ENCODE measurements at regions not wholly inside any gene's neighbourhood (a gene's known extent, or its start where the extent isn't known, plus 50 kb on each side); places are given as distances from the start of the nearest gene placed in this dataset.
"Not testable (repeated sequence)": the region's sequence is repeated elsewhere in the genome, so short reads cannot be mapped to it uniquely, and the experiment has no call there.

GRCh38 chr1:79215311-79215710, 208.8 kb upstream of the ADGRL4 start:
- DNase-seq (no peak), ATAC-seq (no peak)

- ATAC-seq (no peak), DNase-seq (no peak)
Observed at GRCh38 chr1:79207786-79208185, 201.3 kb upstream of the ADGRL4 start.

- DNase-seq (no peak), ATAC-seq (no peak)
Observed at GRCh38 chr1:79207331-79207730, 200.8 kb upstream of the ADGRL4 start.

GRCh38 chr1:79204779-79205479, 198.4 kb upstream of the ADGRL4 start:
- no peak for ATAC-seq
- no peak for DNase-seq

GRCh38 chr1:79198832-79199231, 192.3 kb upstream of the ADGRL4 start:
- DNase-seq: no peak
- ATAC-seq: no peak

GRCh38 chr1:79197421-79197820, 190.9 kb upstream of the ADGRL4 start:
- ATAC-seq (no peak), DNase-seq (no peak)

- ATAC-seq: no peak
- no peak for DNase-seq
Observed at GRCh38 chr1:79196211-79196610, 189.7 kb upstream of the ADGRL4 start.

GRCh38 chr1:79193211-79194079, 186.9 kb upstream of the ADGRL4 start:
- DNase-seq: no peak
- no peak for ATAC-seq

GRCh38 chr1:79190074-79190473, 183.5 kb upstream of the ADGRL4 start:
- ATAC-seq (no peak), DNase-seq (no peak)

- DNase-seq: no peak
- no peak for ATAC-seq
Observed at GRCh38 chr1:79188337-79188736, 181.8 kb upstream of the ADGRL4 start.

GRCh38 chr1:79186260-79186659, 179.7 kb upstream of the ADGRL4 start:
- ATAC-seq (no peak), DNase-seq (no peak)

- no peak for ATAC-seq
- no peak for DNase-seq
Observed at GRCh38 chr1:79177844-79178243, 171.3 kb upstream of the ADGRL4 start.

GRCh38 chr1:79161077-79161476, 154.5 kb upstream of the ADGRL4 start:
- ATAC-seq (no peak), DNase-seq (no peak)

- no peak for DNase-seq
- no peak for ATAC-seq
Observed at GRCh38 chr1:79155991-79156390, 149.5 kb upstream of the ADGRL4 start.

- DNase-seq (no peak), ATAC-seq (no peak)
Observed at GRCh38 chr1:79151006-79151796, 144.7 kb upstream of the ADGRL4 start.

- ATAC-seq (no peak), DNase-seq (no peak)
Observed at GRCh38 chr1:79150576-79150975, 144.0 kb upstream of the ADGRL4 start.

- not testable (repeated sequence) for DNase-seq, ATAC-seq
Observed at GRCh38 chr1:79138227-79138626, 131.7 kb upstream of the ADGRL4 start.

GRCh38 chr1:79133774-79134364, 127.3 kb upstream of the ADGRL4 start:
- DNase-seq (no peak), ATAC-seq (no peak)

GRCh38 chr1:79131626-79132025, 125.1 kb upstream of the ADGRL4 start:
- no peak for ATAC-seq
- no peak for DNase-seq

GRCh38 chr1:79129914-79130313, 123.4 kb upstream of the ADGRL4 start:
- no peak for ATAC-seq
- DNase-seq: no peak

- ATAC-seq (no peak), DNase-seq (no peak)
Observed at GRCh38 chr1:79128722-79129121, 122.2 kb upstream of the ADGRL4 start.

- no peak for DNase-seq
- ATAC-seq: no peak
Observed at GRCh38 chr1:79124756-79125155, 118.2 kb upstream of the ADGRL4 start.

Data from stimulated activated naive CD8-positive, alpha-beta T cell treated with anti-CD3 and anti-CD28 coated beads, Interleukin-15, Interleukin-2, amounts not matched to agents 100 U/mL and 50 U/mL, for 24 hours (primary cell).